HG03439 (cell line): ENCODE measurements at regions not wholly inside any gene's neighbourhood (a gene's known extent, or its start where the extent isn't known, plus 50 kb on each side); places are given as distances from the start of the nearest gene placed in this dataset.

Experiments used
- ATAC-seq: cut with Tn5 transposase; IDR thresholded peaks from one replicate; pipeline ENCODE4 v1.9.1; 2021; ENCODE audit warnings: mild to moderate bottlenecking, moderate library complexity; ENCODE audit not compliant: unreplicated experiment

GRCh38 chr4:30837131-30837539, 117.0 kb downstream of the PCDH7 start:
- ATAC-seq: no peak

GRCh38 chr4:30837861-30838260, 117.7 kb downstream of the PCDH7 start:
- no peak for ATAC-seq

GRCh38 chr4:30838331-30838730, 118.2 kb downstream of the PCDH7 start:
- no peak for ATAC-seq

- ATAC-seq: no peak
Observed at GRCh38 chr4:30839583-30840520, 119.7 kb downstream of the PCDH7 start.

- ATAC-seq: no peak
Observed at GRCh38 chr4:30840571-30840970, 120.4 kb downstream of the PCDH7 start.

- ATAC-seq: no peak
Observed at GRCh38 chr4:30842142-30842541, 122.0 kb downstream of the PCDH7 start.

GRCh38 chr4:30842689-30843088, 122.5 kb downstream of the PCDH7 start:
- no peak for ATAC-seq

- ATAC-seq: no peak
Observed at GRCh38 chr4:30844861-30845582, 124.9 kb downstream of the PCDH7 start.

- ATAC-seq: no peak
Observed at GRCh38 chr4:30847167-30847566, 127.0 kb downstream of the PCDH7 start.

GRCh38 chr4:30847958-30848357, 127.8 kb downstream of the PCDH7 start:
- ATAC-seq: no peak

- no peak for ATAC-seq
Observed at GRCh38 chr4:30854531-30854930, 134.4 kb downstream of the PCDH7 start.

- ATAC-seq: no peak
Observed at GRCh38 chr4:30855232-30855631, 135.1 kb downstream of the PCDH7 start.

GRCh38 chr4:30856795-30857564, 136.8 kb downstream of the PCDH7 start:
- ATAC-seq: no peak

- ATAC-seq: no peak
Observed at GRCh38 chr4:30860978-30861377, 140.8 kb downstream of the PCDH7 start.

- no peak for ATAC-seq
Observed at GRCh38 chr4:30862196-30862595, 142.0 kb downstream of the PCDH7 start.

- ATAC-seq: no peak
Observed at GRCh38 chr4:30863021-30863420, 142.9 kb downstream of the PCDH7 start.

- ATAC-seq: no peak
Observed at GRCh38 chr4:30865691-30866090, 145.5 kb downstream of the PCDH7 start.

GRCh38 chr4:30866346-30866745, 146.2 kb downstream of the PCDH7 start:
- no peak for ATAC-seq

GRCh38 chr4:30866907-30867306, 146.7 kb downstream of the PCDH7 start:
- no peak for ATAC-seq

- ATAC-seq: no peak
Observed at GRCh38 chr4:30867427-30867826, 147.3 kb downstream of the PCDH7 start.
